GM21515 (cell line): ENCODE measurements at regions not wholly inside any gene's neighbourhood (a gene's known extent, or its start where the extent isn't known, plus 50 kb on each side); places are given as distances from the start of the nearest gene placed in this dataset.
A peak's percentile ranks its signal among the peaks of the same experiment; 100 is the strongest.
"Not testable (repeated sequence)": the region's sequence is repeated elsewhere in the genome, so short reads cannot be mapped to it uniquely, and the experiment has no call there.

Source experiments
- ATAC-seq: cut with Tn5 transposase; IDR thresholded peaks from one replicate; pipeline ENCODE4 v1.9.1; 2021; ENCODE audit not compliant: unreplicated experiment

GRCh38 chr5:124894541-124894940, 148.1 kb upstream of the ZNF608 start:
- ATAC-seq = no peak

- ATAC-seq = no peak
Observed at GRCh38 chr5:124895236-124895635, 148.8 kb upstream of the ZNF608 start.

- ATAC-seq = no peak
Observed at GRCh38 chr5:124901081-124901480, 154.6 kb upstream of the ZNF608 start.

GRCh38 chr5:124902097-124902821, 155.8 kb upstream of the ZNF608 start:
- ATAC-seq = peak; percentile 99

- no peak for ATAC-seq
Observed at GRCh38 chr5:124905256-124906130, 159.1 kb upstream of the ZNF608 start.

GRCh38 chr5:124906339-124907097, 160.1 kb upstream of the ZNF608 start:
- ATAC-seq = no peak

GRCh38 chr5:124907098-124907644, 160.7 kb upstream of the ZNF608 start:
- ATAC-seq = no peak

GRCh38 chr5:124908581-124909451, 162.4 kb upstream of the ZNF608 start:
- ATAC-seq = peak; percentile 67

GRCh38 chr5:124909734-124910133, 163.3 kb upstream of the ZNF608 start:
- ATAC-seq = no peak

GRCh38 chr5:124910354-124911016, 164.0 kb upstream of the ZNF608 start:
- ATAC-seq = no peak

- ATAC-seq = no peak
Observed at GRCh38 chr5:124912638-124913328, 166.3 kb upstream of the ZNF608 start.

GRCh38 chr5:124913329-124913653, 166.9 kb upstream of the ZNF608 start:
- no peak for ATAC-seq

GRCh38 chr5:124916313-124916712, 169.9 kb upstream of the ZNF608 start:
- not testable (repeated sequence) for ATAC-seq

- ATAC-seq = no peak
Observed at GRCh38 chr5:124918618-124919017, 172.2 kb upstream of the ZNF608 start.

GRCh38 chr5:124919076-124919475, 172.6 kb upstream of the ZNF608 start:
- ATAC-seq = no peak

- ATAC-seq = no peak
Observed at GRCh38 chr5:124919747-124920525, 173.5 kb upstream of the ZNF608 start.

GRCh38 chr5:124920909-124921666, 174.6 kb upstream of the ZNF608 start:
- peak; percentile 81 for ATAC-seq

- ATAC-seq = peak; percentile 17
Observed at GRCh38 chr5:124921694-124922093, 175.3 kb upstream of the ZNF608 start.
